Stimulated activated CD8-positive, alpha-beta memory T cell treated with anti-CD3 and anti-CD28 coated beads, Interleukin-7, amount 100 ng/mL, for 48 hours (primary cell): ENCODE measurements at regions not wholly inside any gene's neighbourhood (a gene's known extent, or its start where the extent isn't known, plus 50 kb on each side); places are given as distances from the start of the nearest gene placed in this dataset.
"Not testable (repeated sequence)": the region's sequence is repeated elsewhere in the genome, so short reads cannot be mapped to it uniquely, and the experiment has no call there.

Experiments used
- DNase-seq, 2 donors: peaks; one replicate each; pipeline ENCODE4 v3.0.0-alpha.2; 2020; ENCODE audit warnings: low read depth in 1 of 2; ENCODE audit errors: extremely low read depth in 1 of 2

DNA sequence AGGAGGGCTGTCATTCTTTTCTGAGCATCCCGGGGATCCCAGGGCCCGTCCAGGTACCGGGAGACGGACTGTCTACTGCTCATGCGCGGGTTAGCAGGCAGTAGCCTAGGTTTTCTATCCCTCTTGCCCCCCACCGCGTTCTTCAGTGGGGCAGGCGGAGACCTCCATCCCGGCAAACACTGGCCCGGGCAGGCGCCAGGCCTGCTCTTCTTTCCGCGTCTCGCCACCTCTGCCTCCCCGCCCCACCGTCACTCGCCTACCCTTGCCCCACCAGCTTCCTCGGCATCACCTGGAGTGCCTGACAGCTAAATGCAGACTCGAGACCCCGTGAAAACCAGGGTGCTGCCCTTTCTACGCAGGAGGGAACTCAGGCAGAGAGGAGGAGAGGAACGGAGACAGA, 1937.7 kb upstream of the DEFB115 start:
- no peak for DNase-seq

- DNase-seq, result not testable (repeated sequence)
Observed at GRCh38 chr20:29320216-29320949, 1937.1 kb upstream of the DEFB115 start.

GRCh38 chr20:29323631-29324515, 1933.6 kb upstream of the DEFB115 start:
- not testable (repeated sequence) for DNase-seq

DNA sequence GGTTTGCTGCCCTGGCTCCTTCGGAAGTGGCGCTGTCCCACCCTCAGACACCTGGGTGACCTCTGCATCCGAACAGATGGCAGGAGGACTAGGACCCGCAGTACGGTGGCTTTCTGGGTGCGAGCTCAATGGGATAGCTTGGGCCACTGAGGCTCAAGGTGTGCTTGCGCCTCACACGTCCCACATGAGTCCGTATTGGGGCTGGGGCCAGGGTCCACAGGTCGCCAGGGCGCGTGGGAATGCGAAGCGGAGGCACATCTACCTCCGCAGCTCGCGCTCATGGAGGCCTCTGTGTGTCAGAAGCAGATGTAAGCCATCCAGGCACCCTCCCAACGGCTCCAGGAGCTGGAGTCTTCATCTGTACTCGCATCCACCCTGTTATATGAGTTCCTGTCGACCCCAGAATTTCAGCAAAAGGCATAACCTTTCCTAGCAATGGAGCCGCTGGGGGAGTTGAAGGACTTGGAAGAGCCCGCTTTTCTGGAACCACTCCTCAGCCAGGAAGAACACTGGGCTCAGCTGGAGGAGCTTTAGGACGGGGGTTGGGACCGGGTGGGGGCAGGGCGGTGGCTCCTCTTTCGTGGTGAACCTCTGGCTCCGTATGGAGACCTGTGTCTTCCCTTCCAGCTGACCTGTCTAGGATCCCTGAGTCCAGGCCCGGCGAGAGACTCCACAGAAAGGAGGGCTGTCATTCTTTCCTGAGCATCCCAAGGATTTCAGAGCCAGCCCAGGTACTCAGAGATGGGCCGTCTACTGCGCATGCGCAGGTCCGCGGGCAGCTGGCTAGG, 1932.8 kb upstream of the DEFB115 start:
- not testable (repeated sequence) for DNase-seq

GRCh38 chr20:29325304-29325640, 1932.2 kb upstream of the DEFB115 start:
- no peak for DNase-seq

DNA sequence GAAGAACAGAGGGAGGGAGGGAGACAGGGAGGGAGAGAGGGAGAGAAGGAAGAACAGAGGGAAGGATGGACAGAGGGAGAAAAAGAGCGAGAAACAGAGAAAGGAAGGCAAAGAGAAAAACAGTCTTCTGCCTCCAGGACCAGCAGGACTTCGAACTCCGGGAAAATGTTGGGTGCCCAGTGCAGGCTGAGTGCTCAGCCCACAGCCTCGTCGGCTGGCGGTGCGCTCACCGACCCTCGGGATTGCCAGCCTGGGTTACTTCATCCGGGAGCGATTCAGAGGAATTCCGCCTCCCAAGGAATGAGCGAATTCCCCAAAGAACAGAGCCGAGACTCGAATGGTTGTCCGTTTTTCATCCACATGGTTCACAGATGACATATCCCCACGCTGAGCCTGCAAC, 1931.7 kb upstream of the DEFB115 start:
- not testable (repeated sequence) for DNase-seq

GRCh38 chr20:29326376-29327070, 1930.9 kb upstream of the DEFB115 start:
- DNase-seq, result no peak

DNA sequence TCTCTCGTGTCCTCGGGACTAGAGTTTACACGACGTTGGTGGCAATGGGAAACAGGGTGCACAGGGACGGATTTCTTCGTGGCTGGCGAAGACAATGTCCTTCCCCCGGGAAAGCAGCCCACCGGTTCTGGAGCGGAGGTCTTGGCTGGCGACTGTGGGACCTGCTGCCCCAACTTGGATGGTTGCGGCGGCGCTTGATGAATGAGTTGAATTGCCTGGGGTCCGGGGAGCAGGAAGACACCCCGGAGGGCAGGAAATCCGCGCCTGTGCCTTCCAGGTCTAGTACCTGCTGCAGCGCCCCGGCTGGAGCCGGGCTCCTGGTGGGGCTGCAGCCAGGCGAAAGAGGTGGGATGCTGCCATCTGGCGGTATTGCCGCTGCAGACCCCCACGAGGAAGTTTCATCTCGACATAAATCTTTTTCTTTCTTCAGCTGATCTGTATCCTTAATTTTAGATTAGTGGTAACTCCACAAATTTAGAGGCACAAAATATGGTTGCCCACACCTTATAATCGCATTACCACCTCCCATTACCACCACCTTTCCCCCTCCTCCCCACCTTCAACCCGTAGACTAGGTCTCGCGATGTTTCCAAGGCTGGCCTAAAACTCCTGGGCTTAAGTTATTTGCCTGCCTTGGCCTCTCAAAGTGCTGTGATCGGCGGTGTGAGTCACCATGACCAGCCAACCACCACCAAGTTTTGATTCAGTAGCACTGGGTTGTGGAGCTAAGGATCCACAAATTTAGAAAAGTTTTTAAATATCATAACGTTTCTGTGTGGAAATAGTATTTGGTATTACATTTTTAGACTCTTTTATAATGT, 1929.7 kb upstream of the DEFB115 start:
- DNase-seq, result not testable (repeated sequence)

DNA sequence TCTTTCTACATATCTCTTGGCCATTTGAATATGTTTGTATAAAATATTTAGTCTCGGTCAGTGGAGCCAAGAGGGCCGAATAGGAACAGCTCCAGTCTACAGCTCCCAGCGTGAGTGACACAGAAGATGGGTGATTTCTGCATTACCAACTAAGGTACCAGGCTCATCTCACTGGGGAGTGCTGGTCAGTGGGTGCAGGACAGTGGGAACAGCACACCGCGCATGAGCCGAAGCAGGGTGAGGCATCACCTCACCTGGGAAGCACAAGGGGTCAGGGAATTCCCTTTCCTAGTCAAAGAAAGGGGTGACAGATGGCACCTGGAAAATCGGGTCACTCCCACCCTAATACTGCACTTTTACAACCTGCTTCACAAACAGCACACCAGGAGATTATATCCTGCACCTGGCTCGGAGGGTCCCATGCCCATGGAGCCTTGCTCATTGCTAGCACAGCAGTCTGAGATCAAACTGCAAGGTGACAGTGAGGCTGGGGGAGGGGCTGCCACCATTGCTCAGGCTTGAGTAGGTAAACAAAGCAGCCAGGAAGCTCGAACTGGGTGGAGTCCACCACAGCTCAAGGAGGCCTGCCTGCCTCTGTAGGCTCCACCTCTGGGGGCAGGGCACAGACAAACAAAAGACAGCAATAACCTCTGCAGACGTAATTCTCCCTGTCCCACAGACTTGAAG, 1926.9 kb upstream of the DEFB115 start:
- DNase-seq, result not testable (repeated sequence)

GRCh38 chr20:29349836-29350235, 1907.6 kb upstream of the DEFB115 start:
- no peak for DNase-seq

DNA sequence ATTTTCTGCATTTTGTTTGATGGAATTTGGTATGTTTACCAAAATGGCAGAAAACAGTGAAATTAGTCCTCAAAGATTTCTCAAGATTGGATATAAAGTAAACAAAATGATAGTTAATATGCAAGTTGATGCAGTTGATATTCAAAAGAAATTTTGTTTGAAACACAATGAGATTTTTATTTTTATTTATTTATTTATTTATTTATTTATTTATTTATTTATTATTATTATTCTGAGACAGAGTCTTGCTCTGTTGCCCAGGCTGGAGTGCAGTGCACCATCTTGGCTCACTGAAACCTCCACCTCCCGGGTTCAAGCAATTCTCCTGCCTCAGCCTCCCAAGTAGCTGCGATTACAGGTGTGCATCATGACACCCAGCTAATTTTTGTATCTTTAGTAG, 1881.5 kb upstream of the DEFB115 start:
- not testable (repeated sequence) for DNase-seq

DNA sequence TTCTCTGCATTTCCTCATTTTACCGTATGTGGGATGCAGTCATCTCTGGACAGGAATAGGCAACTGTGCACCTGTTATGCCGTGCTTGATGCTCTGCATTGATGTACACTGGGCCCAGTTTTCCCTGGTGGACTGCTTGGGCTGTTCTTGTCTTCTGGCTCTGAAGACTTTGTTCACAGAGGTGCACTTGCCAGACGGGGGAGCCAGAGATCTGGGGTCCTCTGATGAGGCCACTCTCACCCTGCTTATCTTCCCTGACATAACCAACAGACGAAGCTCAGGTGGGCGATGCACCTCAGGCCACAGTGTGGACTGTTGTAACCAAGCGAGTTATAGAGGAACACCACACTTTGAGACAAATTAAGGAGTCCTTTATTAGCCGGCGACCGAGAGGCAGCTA, 1864.6 kb upstream of the DEFB115 start:
- DNase-seq, result not testable (repeated sequence)

- DNase-seq, result no peak
Observed at GRCh38 chr20:29408034-29408695, 1849.3 kb upstream of the DEFB115 start.

DNA sequence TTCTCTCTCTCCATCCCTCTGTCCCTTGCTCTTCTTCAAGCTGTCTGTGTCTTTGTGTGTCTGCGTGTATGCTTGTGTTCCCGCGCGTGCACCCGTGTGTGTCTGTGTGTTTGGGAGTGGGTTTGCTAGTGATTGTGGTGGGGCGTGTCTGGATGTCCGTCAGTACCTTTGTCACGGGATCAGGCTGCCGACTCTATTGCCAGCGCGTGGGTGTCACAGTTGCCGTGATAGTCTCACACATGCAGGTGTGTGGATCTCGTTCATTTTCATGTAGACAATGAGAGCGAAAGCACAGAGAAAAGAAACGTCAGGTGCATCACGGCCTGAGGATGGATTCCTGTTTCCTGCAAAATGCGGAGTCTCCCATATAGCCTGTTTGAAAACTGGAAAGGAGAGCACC, 1848.8 kb upstream of the DEFB115 start:
- DNase-seq, result not testable (repeated sequence)

DNA sequence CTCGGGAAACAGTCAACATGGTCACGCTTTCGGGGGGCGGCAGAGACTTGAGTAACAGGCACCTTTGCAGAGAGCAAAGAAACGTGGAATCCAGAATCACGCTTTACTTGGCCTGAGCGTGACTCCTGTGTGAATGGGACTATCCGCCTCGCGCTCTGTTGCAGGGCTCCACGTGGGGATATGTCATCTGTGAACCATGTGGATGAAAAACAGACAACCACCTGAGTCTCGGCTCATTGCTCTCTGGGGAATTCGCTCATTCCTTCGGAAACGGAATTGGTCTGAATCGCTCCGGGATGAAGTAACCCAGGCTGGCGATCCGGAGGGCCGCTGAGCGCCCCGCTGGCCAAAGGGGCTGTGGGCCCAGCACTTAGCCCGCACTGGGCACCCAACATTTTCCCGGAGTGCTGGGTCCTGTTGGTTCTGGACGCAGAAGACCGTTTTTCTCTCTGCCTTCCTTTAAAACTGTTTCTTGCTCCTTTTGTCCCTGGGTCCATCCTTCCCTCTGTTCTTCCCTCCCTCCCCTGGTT, 1848.2 kb upstream of the DEFB115 start:
- not testable (repeated sequence) for DNase-seq

DNA sequence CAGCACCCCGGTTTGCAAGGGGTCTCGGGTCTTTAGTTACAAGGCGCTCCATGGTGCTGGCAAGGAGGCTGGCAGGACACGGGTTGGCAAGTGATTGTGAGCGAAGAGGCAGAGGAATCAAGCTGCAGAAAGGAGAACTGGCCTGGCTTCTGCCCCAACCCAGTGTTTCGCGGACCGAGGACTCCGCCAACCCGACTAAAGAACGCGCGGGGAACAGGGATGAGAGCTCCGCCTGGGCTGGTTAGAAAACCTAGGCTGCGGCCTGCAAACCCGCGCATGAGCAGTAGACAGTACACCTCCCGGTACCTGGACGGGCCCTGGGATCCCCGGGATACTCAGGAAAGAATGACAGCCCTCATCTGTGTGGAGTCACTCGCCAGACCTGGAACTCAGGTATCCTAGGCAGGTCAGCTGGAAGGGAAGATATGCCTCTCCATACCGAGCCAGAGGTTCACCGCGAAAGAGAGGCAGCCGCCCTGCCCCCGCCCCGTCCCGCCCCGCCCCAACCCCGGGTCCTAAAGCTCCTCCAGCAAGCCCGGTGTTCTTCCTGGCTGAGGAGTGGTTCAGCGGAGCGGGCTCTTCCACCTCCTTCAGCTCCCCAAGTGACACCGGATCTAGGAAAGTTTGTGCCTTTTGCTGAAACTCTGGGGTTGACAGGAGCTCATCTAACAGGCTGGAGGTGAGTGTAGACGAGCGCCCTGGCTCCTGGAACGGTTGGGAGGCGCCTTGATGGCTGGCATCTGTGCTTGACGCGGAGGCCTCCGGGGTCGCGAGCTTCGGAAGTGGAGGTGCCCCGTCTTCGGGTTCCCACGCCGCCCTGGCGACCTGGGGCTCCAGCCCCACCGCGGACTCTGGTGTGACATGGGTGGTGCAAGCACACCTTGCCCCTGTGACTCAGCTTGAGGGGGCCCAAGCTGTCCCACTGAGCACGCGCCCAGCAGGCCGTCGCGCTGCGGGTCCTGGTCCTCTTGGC, 1847.3 kb upstream of the DEFB115 start:
- no peak for DNase-seq

DNA sequence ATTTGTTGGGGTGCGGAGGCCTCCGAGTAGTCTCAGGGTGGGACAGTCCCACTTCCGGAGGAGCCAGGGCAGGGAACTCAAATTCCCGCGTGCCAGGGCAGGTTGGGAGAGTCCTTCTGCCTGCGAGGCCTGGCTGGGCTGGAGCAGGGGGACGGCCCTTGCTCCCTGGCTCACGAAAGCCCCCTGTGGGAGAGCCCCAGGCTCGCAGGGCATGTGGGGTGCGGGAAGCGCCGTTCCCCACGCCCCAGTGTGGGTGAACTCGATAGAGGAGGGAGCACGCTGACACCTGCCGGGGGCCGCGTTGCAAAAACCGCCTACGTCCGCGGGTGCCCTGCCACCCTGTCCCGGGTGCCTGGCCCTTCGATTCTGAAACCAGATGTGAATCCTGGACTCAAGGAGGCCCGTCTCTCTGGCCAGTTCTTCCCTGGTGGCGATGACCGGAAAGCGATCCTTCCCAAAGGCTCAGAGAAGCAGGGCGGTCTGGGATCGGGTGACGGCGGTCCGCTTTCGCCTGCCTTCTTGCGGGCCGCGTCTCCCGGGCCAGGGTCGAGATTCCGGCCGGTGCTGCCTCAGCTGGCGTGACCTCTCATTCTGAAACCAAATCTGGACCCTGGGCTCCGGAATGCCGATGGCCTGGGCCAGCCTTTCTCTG, 1846.5 kb upstream of the DEFB115 start:
- DNase-seq, result no peak
